ENCODE measurements at regions not wholly inside any gene's neighbourhood (a gene's known extent, or its start where the extent isn't known, plus 50 kb on each side); places are given as distances from the start of the nearest gene placed in this dataset.

DNA sequence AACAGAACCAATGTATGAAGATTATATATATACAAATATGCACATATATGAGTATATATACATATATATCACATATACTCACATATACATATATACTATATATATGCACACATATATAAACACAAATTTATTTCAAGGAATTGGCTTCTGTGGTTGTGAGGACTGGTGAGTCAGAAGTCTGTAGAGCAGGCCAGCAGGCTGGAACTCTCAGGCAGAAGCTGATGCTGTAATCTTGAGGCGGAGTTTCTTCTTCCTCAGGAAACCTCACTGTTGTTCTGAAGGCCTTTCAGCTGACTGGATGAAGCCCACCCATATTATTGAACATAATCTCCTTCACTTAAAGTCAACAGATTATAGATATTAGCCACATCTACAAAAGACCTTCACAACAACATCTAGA lies 143.9 kb upstream of the CREB1 start (continued):
- TF ChIP-seq, protein P1, sequence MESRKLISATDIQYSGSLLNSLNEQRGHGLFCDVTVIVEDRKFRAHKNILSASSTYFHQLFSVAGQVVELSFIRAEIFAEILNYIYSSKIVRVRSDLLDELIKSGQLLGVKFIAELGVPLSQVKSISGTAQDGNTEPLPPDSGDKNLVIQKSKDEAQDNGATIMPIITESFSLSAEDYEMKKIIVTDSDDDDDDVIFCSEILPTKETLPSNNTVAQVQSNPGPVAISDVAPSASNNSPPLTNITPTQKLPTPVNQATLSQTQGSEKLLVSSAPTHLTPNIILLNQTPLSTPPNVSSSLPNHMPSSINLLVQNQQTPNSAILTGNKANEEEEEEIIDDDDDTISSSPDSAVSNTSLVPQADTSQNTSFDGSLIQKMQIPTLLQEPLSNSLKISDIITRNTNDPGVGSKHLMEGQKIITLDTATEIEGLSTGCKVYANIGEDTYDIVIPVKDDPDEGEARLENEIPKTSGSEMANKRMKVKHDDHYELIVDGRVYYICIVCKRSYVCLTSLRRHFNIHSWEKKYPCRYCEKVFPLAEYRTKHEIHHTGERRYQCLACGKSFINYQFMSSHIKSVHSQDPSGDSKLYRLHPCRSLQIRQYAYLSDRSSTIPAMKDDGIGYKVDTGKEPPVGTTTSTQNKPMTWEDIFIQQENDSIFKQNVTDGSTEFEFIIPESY (IDR thresholded peaks at IDR 0.05; ENCODE audit: extremely low read depth, insufficient replicate concordance, low read length), result no peak
- TF ChIP-seq EZH2 (IDR thresholded peaks at IDR 0.05) (no peak), ZNF274 (IDR thresholded peaks at IDR 0.05; ENCODE audit: low read depth, low read length) (no peak), EZH2phosphoT487 (IDR thresholded peaks at IDR 0.05; ENCODE audit: borderline replicate concordance) (no peak)

DNA sequence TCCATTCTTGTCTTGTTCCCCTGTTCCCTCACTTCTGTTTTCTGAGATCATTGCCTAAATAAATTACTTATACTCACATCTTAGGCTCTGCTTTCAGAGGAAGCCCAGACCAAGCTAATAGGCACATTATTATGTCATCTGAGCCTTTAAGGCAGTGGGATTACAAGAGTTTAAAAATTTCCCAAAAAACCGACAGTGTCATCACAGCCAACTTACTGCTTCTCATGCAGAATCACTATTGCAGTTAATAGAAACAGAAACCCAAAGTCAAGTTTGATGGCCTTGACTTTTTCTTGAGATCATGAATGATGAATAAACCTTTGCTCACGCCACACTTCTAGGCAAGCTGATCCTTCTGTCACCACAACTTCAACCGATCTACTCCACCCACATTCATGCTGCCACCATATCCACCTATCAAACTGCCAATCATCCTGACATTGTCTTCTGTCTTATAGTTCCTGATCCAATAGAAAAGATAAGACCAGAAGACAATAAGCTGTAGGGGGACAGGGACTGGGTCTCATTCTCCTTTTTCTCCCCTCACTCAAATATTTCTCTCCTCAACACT lies 142.7 kb upstream of the CREB1 start:
- intact Hi-C loops (cut with micrococcal nuclease), result no loop called here
- CTCF ChIA-PET, result no interaction called here
- RAD21 ChIA-PET (ENCODE audit: low non-redundant PET in 1 of 2, low total read pairs in 2 of 2, uncharacterized antibody in 2 of 2, unreplicated experiment in 2 of 2), result no interaction called here
- TF ChIP-seq EZH2 (IDR thresholded peaks at IDR 0.05) (no peak), ATF3 (IDR thresholded peaks at IDR 0.05) (no peak), RAD21 (IDR thresholded peaks at IDR 0.05; ENCODE audit: low read depth) (no peak), ELF1 (IDR thresholded peaks at IDR 0.05; ENCODE audit: borderline replicate concordance, low read depth) (no peak), SRF (IDR thresholded peaks at IDR 0.05; ENCODE audit: low read depth) (no peak), CBX3 (IDR thresholded peaks at IDR 0.05; ENCODE audit: low read depth) (no peak), FOSL1 (IDR thresholded peaks at IDR 0.05; ENCODE audit: low read depth) (no peak), SIN3A (IDR thresholded peaks at IDR 0.05; ENCODE audit: low read depth) (no peak), YY1 (IDR thresholded peaks at IDR 0.05; ENCODE audit: extremely low read depth, insufficient replicate concordance, low read depth, low read length) (no peak), ZNF274 (IDR thresholded peaks at IDR 0.05; ENCODE audit: low read depth, low read length) (no peak)
- TF ChIP-seq, protein P2, sequence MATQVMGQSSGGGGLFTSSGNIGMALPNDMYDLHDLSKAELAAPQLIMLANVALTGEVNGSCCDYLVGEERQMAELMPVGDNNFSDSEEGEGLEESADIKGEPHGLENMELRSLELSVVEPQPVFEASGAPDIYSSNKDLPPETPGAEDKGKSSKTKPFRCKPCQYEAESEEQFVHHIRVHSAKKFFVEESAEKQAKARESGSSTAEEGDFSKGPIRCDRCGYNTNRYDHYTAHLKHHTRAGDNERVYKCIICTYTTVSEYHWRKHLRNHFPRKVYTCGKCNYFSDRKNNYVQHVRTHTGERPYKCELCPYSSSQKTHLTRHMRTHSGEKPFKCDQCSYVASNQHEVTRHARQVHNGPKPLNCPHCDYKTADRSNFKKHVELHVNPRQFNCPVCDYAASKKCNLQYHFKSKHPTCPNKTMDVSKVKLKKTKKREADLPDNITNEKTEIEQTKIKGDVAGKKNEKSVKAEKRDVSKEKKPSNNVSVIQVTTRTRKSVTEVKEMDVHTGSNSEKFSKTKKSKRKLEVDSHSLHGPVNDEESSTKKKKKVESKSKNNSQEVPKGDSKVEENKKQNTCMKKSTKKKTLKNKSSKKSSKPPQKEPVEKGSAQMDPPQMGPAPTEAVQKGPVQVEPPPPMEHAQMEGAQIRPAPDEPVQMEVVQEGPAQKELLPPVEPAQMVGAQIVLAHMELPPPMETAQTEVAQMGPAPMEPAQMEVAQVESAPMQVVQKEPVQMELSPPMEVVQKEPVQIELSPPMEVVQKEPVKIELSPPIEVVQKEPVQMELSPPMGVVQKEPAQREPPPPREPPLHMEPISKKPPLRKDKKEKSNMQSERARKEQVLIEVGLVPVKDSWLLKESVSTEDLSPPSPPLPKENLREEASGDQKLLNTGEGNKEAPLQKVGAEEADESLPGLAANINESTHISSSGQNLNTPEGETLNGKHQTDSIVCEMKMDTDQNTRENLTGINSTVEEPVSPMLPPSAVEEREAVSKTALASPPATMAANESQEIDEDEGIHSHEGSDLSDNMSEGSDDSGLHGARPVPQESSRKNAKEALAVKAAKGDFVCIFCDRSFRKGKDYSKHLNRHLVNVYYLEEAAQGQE (IDR thresholded peaks at IDR 0.05; ENCODE audit: low read depth), result no peak
- TF ChIP-seq, protein P1 (IDR thresholded peaks at IDR 0.05; ENCODE audit: extremely low read depth, insufficient replicate concordance, low read length), result no peak
- TF ChIP-seq, protein P3, sequence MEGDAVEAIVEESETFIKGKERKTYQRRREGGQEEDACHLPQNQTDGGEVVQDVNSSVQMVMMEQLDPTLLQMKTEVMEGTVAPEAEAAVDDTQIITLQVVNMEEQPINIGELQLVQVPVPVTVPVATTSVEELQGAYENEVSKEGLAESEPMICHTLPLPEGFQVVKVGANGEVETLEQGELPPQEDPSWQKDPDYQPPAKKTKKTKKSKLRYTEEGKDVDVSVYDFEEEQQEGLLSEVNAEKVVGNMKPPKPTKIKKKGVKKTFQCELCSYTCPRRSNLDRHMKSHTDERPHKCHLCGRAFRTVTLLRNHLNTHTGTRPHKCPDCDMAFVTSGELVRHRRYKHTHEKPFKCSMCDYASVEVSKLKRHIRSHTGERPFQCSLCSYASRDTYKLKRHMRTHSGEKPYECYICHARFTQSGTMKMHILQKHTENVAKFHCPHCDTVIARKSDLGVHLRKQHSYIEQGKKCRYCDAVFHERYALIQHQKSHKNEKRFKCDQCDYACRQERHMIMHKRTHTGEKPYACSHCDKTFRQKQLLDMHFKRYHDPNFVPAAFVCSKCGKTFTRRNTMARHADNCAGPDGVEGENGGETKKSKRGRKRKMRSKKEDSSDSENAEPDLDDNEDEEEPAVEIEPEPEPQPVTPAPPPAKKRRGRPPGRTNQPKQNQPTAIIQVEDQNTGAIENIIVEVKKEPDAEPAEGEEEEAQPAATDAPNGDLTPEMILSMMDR (IDR thresholded peaks at IDR 0.05 in 2 of 3, conservative IDR thresholded peaks at IDR 0.05 in 1 of 3; ENCODE audit: borderline replicate concordance in 1 of 3, insufficient read depth in 1 of 3, low read depth in 2 of 3, low read length in 2 of 3), result no peak

More for the DNA sequence above, 142.7 kb upstream of the CREB1 start:
- no TSS peak for BruUV-seq (replicated peaks)
- no peak for DNase-seq (ENCODE audit: low read depth, low spot score)
- Histone ChIP-seq H3K79me2 (ENCODE audit: insufficient read depth, low read length) (no peaks in the 10 kb centered on the region), H3K27ac (ENCODE audit: low read depth, low read length) (no peak overlapping the region), H3K9me2 (ENCODE audit: insufficient read depth) (no peaks in the 10 kb centered on the region), H3K4me1 (ENCODE audit: control insufficient read depth in 1 of 2, insufficient read depth in 2 of 2, low read length in 2 of 2) (no peaks in the 10 kb centered on the region), H3K27me3 (ENCODE audit: insufficient read depth, low read length) (no peaks in the 10 kb centered on the region), H3K4me3 (replicated peaks in 1 of 2; ENCODE audit: low read depth in 1 of 2, low read length in 2 of 2) (no peak overlapping the region), H3K4me2 (ENCODE audit: low read length) (no peak overlapping the region), H3K36me3 (ENCODE audit: control insufficient read depth in 1 of 2, insufficient read depth in 2 of 2, low read length in 2 of 2) (no peaks in the 10 kb centered on the region), H3K9ac (ENCODE audit: low read length) (no peak overlapping the region), H2AFZ (ENCODE audit: low read depth, low read length, poor library complexity, severe bottlenecking) (no peak overlapping the region), H3K9me3 (ENCODE audit: control insufficient read depth in 1 of 2, insufficient read depth in 1 of 2, low read depth in 1 of 2, low read length in 2 of 2) (peaks cover 0 to 5% of the 10 kb centered on the region in 2 experiments; a peak in 1 of 4 replicates), H4K20me1 (ENCODE audit: insufficient read depth) (no peaks in the 10 kb centered on the region)
- ATAC-seq, result no peak
- POLR2A ChIA-PET, result no interaction called here
